ENCODE measurements at regions not wholly inside any gene's neighbourhood (a gene's known extent, or its start where the extent isn't known, plus 50 kb on each side); places are given as distances from the start of the nearest gene placed in this dataset.

- TF ChIP-seq POLR2A (IDR thresholded peaks at IDR 0.05) (no peak), POLR2AphosphoS5 (IDR thresholded peaks at IDR 0.05) (no peak), EP300 (IDR thresholded peaks at IDR 0.05) (no peak)
Observed at GRCh38 chr16:79962962-79963361, 362.4 kb upstream of the MAF start.
